Immature natural killer cell (primary cell): ENCODE measurements at regions not wholly inside any gene's neighbourhood (a gene's known extent, or its start where the extent isn't known, plus 50 kb on each side); places are given as distances from the start of the nearest gene placed in this dataset.
"Not testable (repeated sequence)": the region's sequence is repeated elsewhere in the genome, so short reads cannot be mapped to it uniquely, and the experiment has no call there.

Experiments
- DNase-seq, 3 donors: peaks; one replicate each; pipeline ENCODE4 v3.0.0; 2022; ENCODE audit warnings: mixed read lengths in 1 of 3
- H3K27ac Mint-ChIP-seq, 6 donors: one replicate each; pipeline ENCODE4 v1.8.0; 2020; ENCODE audit warnings: mixed read lengths in 6 of 6, mild to moderate bottlenecking in 5 of 6, inconsistent platforms in 4 of 6, moderate library complexity in 3 of 6
- H3K27me3 Mint-ChIP-seq, 3 donors: one replicate each; pipeline ENCODE4 v1.8.0; 2020 to 2021; ENCODE audit warnings: low read depth in 3 of 3, mild to moderate bottlenecking in 3 of 3, mixed read lengths in 3 of 3, moderate library complexity in 3 of 3, inconsistent platforms in 1 of 3
- H3K36me3 Mint-ChIP-seq, 3 donors: one replicate each; pipeline ENCODE4 v1.8.0; 2020; ENCODE audit warnings: mixed read lengths in 3 of 3, inconsistent platforms in 2 of 3, mild to moderate bottlenecking in 2 of 3
- H3K4me1 Mint-ChIP-seq, 2 donors: one replicate each; pipeline ENCODE4 v1.8.0; 2020; ENCODE audit warnings: inconsistent platforms in 2 of 2, mild to moderate bottlenecking in 2 of 2, mixed read lengths in 2 of 2, moderate library complexity in 1 of 2
- H3K4me3 Mint-ChIP-seq, 5 donors: one replicate each; pipeline ENCODE4 v1.8.0; 2020; ENCODE audit warnings: mild to moderate bottlenecking in 5 of 5, mixed read lengths in 5 of 5, inconsistent platforms in 3 of 5, moderate library complexity in 3 of 5
- H3K9me3 Mint-ChIP-seq, 6 donors: one replicate each; pipeline ENCODE4 v1.8.0; 2020; ENCODE audit warnings: mild to moderate bottlenecking in 6 of 6, mixed read lengths in 6 of 6, inconsistent platforms in 4 of 6, moderate library complexity in 3 of 6

DNA sequence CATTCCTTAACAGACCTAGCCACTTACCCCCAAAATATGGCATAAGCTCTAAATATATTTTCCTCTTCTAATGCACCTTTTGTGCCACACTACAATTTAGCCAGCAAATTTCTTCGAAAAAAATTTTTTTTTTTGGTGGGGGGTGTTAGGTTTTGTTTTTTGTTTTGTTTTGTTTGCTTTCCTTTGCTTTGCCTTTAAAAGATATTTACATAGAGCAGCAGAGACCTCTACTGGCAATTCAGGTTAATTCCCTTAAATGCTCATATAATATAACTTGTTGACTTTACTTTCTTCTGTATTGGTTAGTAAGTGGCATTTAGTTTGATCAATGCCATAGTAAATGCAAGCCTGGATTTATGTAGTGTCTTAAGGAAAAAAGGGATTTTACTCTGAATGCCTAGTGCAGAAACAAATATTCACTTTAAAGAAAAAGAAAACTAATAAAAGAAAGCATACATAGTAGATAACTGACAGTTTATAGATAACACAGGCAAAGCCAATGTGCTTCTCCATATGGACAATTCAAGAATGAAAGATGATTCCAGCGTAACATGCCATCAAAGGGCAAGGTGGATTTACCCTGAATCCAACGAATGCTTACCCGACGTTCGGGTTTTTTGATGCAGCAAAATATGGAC, 1250.6 kb downstream of the GATA3 start:
- DNase-seq = peak in 1 of 3 donors; percentile 7
- H3K27ac Mint-ChIP-seq = no peak overlapping the region

DNA sequence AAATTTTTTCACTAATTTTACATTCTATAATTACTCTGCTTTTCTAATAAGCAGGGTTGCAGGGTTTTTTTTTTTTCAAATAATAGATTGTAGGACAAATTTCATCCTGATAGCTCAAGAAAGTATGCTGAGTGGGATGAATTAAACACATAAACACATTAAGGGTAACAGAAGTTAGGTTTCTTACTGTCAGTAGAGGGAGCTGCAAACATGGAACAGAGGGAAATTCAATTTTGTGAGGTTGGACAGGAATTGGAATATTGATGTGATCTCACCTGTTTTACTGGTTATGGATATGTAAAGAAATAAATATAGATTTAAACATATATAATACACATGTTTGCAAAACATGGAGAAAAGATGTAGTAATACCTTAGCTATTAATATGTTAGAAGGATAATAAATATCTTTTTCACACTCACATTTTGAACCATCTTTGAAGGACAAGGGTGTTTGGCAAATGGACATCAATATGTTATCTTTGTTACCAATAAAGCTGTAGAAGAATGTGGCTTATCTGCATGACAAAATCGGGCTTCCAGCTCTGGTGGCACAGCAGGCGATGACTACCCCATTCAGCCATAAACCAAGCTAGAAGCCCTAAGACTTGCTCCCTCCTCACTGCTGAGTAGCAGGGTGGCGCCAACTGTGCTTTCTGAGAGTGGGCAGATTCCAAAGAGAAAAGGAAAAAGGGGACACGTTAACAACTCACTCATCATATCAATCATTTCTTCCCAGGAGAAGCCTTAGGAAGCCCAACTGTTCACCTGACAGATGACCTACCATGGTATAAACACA, 1257.4 kb downstream of the GATA3 start:
- DNase-seq = no peak
- Mint-ChIP-seq H3K27me3 (peaks cover 0 to 2% (median 2%) of the 10 kb centered on the region in 3 donors), H3K9me3 (no peaks in the 10 kb centered on the region), H3K27ac (no peak overlapping the region), H3K4me1 (no peaks in the 10 kb centered on the region), H3K36me3 (no peaks in the 10 kb centered on the region), H3K4me3 (no peak overlapping the region)

More for the DNA sequence above, 1250.6 kb downstream of the GATA3 start:
- Mint-ChIP-seq H3K4me1 (no peaks in the 10 kb centered on the region), H3K36me3 (no peaks in the 10 kb centered on the region), H3K9me3 (no peaks in the 10 kb centered on the region), H3K4me3 (no peak overlapping the region), H3K27me3 (peaks cover 0 to 4% (median 0%) of the 10 kb centered on the region in 3 donors)

DNA sequence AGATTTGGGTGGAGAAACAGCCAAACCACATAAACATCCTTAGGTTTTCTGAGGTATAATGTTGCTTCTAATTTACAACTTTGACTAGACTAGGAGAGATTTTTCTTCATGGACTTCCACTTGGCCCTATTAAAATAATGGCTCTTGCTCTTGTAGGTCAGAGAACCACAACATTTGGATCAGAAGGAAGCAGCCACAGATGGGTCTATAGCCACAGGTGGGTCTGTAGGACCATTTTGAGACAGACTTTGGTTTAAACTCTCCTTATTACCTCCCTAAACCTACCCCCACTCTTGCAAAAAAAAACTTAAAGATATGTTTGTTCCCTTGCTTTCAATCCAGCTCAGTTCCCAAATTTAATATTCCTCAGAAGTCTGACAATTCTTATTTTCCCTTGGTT, 1260.8 kb downstream of the GATA3 start:
- no peak for DNase-seq
- H3K4me1 Mint-ChIP-seq = no peaks in the 10 kb centered on the region
- no peak overlapping the region for H3K4me3 Mint-ChIP-seq
- peaks cover 0 to 4% (median 3%) of the 10 kb centered on the region in 3 donors for H3K27me3 Mint-ChIP-seq
- no peaks in the 10 kb centered on the region for H3K36me3 Mint-ChIP-seq
- H3K9me3 Mint-ChIP-seq = no peaks in the 10 kb centered on the region
- H3K27ac Mint-ChIP-seq = no peak overlapping the region

DNA sequence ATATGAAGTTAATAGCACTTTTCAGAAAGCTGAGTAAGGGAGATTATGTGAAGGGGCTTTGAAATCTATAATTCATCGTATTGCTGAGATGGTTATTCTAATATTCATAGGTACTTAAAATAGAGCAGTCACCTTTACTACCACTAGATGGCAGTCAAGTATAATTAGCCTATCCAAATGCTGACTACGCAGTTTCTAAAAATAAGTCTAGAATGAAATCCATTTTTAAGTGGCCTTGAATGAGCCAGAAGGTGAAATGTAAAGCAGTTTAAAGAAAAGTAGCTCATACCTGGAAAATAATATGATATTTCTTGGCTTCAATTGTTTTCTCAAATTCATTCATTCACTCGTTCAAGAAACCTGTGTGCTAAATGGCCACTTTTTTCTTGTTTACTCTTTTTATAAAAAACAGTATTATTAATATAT, 1277.1 kb downstream of the GATA3 start:
- H3K4me3 Mint-ChIP-seq = no peak overlapping the region
- no peak overlapping the region for H3K27ac Mint-ChIP-seq
- no peaks in the 10 kb centered on the region for H3K36me3 Mint-ChIP-seq
- peaks cover 0 to 2% (median 2%) of the 10 kb centered on the region in 3 donors for H3K27me3 Mint-ChIP-seq
- no peaks in the 10 kb centered on the region for H3K9me3 Mint-ChIP-seq
- H3K4me1 Mint-ChIP-seq = no peaks in the 10 kb centered on the region
- peak; percentile 16 to 45 (median 25) for DNase-seq

GRCh38 chr10:9334270-9334669, 1279.8 kb downstream of the GATA3 start:
- no peaks in the 10 kb centered on the region for H3K9me3 Mint-ChIP-seq
- H3K27me3 Mint-ChIP-seq = peaks cover 0 to 4% (median 2%) of the 10 kb centered on the region in 3 donors
- no peak overlapping the region for H3K27ac Mint-ChIP-seq
- no peaks in the 10 kb centered on the region for H3K36me3 Mint-ChIP-seq
- no peak for DNase-seq
- no peaks in the 10 kb centered on the region for H3K4me1 Mint-ChIP-seq
- H3K4me3 Mint-ChIP-seq = no peak overlapping the region

DNA sequence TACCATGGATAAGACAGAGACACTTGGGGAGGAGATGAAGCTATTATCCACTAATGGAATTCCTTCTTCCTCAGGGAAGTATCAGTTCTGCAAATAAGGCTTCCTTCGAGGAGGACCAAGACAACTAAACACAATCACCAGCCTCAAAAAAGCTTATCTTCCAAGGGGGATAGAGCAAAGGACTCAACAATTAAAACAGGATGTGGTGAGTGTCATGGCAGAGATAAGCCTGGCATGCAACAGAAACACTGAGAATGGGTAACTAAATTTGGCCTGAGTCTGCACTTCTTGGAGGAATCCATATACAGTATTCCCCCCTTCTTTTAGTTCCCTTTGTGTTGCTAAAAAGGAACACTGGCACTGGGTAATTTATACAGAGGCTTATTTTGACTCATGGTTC, 1285.2 kb downstream of the GATA3 start:
- no peak for DNase-seq
- Mint-ChIP-seq H3K4me3 (no peak overlapping the region), H3K9me3 (peaks cover 0 to 1% (median 0%) of the 10 kb centered on the region in 6 donors), H3K36me3 (no peaks in the 10 kb centered on the region), H3K27ac (no peak overlapping the region), H3K27me3 (peaks cover 0 to 5% (median 4%) of the 10 kb centered on the region in 3 donors), H3K4me1 (no peaks in the 10 kb centered on the region)

DNA sequence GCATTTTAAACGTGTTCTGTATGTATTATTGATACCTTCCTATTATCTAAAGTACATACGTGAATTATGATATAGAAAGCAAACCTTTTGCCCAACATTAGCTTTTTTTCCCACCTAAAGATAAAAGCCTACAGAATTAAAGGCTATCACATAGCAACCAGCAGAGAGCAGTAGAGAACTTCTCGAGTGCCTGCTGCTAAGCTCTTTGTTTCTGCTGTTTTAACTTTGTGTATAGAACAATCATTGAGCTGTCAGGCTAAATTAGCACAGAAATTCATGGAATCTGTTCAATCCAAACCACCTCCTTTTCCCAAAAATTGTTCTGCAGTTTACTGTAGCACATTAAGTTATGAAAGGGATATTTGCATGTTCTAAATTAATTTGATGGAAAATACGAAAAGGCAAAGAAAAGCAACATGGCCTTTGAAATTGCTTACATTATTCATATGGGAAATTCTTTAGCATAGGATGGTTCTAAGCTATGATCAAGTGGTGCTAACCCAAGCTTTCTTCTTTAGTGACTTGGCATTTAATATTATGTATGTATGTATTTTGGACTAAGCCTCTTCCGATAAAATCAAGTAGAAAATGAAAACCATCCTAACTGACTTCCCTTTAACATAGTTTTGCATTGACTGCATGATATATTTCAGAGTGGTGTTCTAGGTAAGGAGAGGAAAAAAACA, 1288.5 kb downstream of the GATA3 start:
- DNase-seq = no peak
- no peak overlapping the region for H3K4me3 Mint-ChIP-seq
- H3K9me3 Mint-ChIP-seq = peaks cover 0 to 2% (median 0%) of the 10 kb centered on the region in 6 donors
- no peaks in the 10 kb centered on the region for H3K36me3 Mint-ChIP-seq
- no peak overlapping the region for H3K27ac Mint-ChIP-seq
- H3K27me3 Mint-ChIP-seq = peaks cover 2 to 5% (median 2%) of the 10 kb centered on the region in 3 donors
- no peaks in the 10 kb centered on the region for H3K4me1 Mint-ChIP-seq

- not testable (repeated sequence) for H3K36me3 Mint-ChIP-seq, H3K4me1 Mint-ChIP-seq, H3K9me3 Mint-ChIP-seq, H3K4me3 Mint-ChIP-seq, H3K27ac Mint-ChIP-seq, H3K27me3 Mint-ChIP-seq, DNase-seq
These were observed 1293.4 kb downstream of the GATA3 start for GRCh38 chr10:9347933-9348332.

DNA sequence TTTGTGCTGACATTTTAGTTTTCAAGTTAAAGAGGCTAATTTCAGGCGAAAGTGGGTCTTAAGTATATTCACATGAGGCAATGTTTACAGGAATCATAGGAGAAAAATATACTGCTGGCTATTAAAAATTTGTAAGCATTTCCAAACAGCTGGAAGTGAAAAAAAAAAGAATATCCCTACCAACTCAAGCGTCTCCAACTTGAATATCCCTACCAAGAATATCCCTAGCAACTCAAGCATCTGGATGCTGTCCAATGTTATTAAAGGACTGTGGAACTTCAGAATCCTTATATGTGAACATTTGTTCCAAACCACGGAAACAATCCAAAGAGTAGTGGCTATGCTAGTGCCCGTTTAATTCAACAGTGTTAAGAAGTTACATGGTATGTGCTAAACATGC, 1303.0 kb downstream of the GATA3 start:
- Mint-ChIP-seq H3K9me3 (peaks cover 0 to 3% (median 0%) of the 10 kb centered on the region in 6 donors), H3K4me1 (no peaks in the 10 kb centered on the region), H3K27me3 (peaks cover 0 to 8% (median 0%) of the 10 kb centered on the region in 3 donors), H3K4me3 (no peak overlapping the region), H3K27ac (no peak overlapping the region), H3K36me3 (no peaks in the 10 kb centered on the region)
- DNase-seq = no peak

DNA sequence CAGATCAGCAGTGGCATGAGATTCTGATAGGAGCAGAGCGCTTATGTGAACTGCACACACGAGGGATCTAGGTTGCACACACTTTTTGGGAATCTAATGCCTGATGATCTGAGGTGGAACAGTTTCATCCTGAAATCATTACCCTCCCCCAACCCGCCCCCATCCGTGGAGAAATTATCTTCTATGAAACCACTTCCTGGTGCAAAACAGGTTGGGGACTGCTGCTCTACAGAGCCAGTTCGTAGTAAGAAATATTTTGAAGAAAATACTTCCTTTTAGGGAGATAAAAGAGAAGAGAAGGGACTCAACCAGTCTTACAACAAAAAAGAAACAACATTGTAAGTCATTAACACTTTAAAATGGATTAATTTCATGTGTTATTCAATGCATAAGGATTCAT, 1308.2 kb downstream of the GATA3 start:
- no peak for DNase-seq
- no peaks in the 10 kb centered on the region for H3K36me3 Mint-ChIP-seq
- H3K4me3 Mint-ChIP-seq = no peak overlapping the region
- H3K27me3 Mint-ChIP-seq = peaks cover 0 to 3% (median 2%) of the 10 kb centered on the region in 3 donors
- H3K4me1 Mint-ChIP-seq = no peaks in the 10 kb centered on the region
- H3K27ac Mint-ChIP-seq = no peak overlapping the region
- no peaks in the 10 kb centered on the region for H3K9me3 Mint-ChIP-seq

GRCh38 chr10:9379183-9379582, 1324.7 kb downstream of the GATA3 start:
- no peak for DNase-seq
- no peaks in the 10 kb centered on the region for H3K36me3 Mint-ChIP-seq
- H3K4me1 Mint-ChIP-seq = no peaks in the 10 kb centered on the region
- peaks cover 0 to 2% (median 0%) of the 10 kb centered on the region in 3 donors for H3K27me3 Mint-ChIP-seq
- no peaks in the 10 kb centered on the region for H3K9me3 Mint-ChIP-seq
- no peak overlapping the region for H3K27ac Mint-ChIP-seq
- no peak overlapping the region for H3K4me3 Mint-ChIP-seq

- H3K36me3 Mint-ChIP-seq = no peaks in the 10 kb centered on the region
- no peak overlapping the region for H3K4me3 Mint-ChIP-seq
- H3K4me1 Mint-ChIP-seq = no peaks in the 10 kb centered on the region
- peaks cover 0 to 2% (median 2%) of the 10 kb centered on the region in 3 donors for H3K27me3 Mint-ChIP-seq
- no peaks in the 10 kb centered on the region for H3K9me3 Mint-ChIP-seq
- DNase-seq = no peak
- H3K27ac Mint-ChIP-seq = no peak overlapping the region
These were observed 1327.4 kb downstream of the GATA3 start for GRCh38 chr10:9381733-9382532.

- H3K4me1 Mint-ChIP-seq = no peaks in the 10 kb centered on the region
- H3K27ac Mint-ChIP-seq = no peak overlapping the region
- H3K36me3 Mint-ChIP-seq = no peaks in the 10 kb centered on the region
- no peak overlapping the region for H3K4me3 Mint-ChIP-seq
- H3K9me3 Mint-ChIP-seq = no peaks in the 10 kb centered on the region
- H3K27me3 Mint-ChIP-seq = peaks cover 0 to 2% (median 2%) of the 10 kb centered on the region in 3 donors
- DNase-seq = no peak
These were observed 1328.0 kb downstream of the GATA3 start for GRCh38 chr10:9382533-9382866.
